ENCODE measurements at regions not wholly inside any gene's neighbourhood (a gene's known extent, or its start where the extent isn't known, plus 50 kb on each side); places are given as distances from the start of the nearest gene placed in this dataset.

DNA sequence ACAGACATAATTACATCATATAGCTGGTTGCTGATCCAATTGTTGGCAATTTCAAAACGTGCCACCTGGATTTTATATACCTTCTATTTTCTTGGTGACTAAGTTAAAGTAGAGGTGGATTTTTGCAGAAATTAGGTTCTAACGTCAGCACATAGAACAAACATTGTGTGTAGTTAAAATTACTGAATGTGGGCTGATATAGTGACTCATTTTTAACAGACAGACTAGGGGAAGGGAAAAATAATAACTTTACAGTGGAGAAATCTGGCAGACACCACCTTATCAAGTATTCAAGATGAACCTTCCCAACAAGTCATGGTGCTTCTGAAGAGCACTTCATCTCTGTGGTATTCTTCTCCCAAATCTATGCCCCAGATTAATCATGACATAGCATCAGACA lies 134.5 kb downstream of the UCHL1 start:
- TF ChIP-seq, protein P1, sequence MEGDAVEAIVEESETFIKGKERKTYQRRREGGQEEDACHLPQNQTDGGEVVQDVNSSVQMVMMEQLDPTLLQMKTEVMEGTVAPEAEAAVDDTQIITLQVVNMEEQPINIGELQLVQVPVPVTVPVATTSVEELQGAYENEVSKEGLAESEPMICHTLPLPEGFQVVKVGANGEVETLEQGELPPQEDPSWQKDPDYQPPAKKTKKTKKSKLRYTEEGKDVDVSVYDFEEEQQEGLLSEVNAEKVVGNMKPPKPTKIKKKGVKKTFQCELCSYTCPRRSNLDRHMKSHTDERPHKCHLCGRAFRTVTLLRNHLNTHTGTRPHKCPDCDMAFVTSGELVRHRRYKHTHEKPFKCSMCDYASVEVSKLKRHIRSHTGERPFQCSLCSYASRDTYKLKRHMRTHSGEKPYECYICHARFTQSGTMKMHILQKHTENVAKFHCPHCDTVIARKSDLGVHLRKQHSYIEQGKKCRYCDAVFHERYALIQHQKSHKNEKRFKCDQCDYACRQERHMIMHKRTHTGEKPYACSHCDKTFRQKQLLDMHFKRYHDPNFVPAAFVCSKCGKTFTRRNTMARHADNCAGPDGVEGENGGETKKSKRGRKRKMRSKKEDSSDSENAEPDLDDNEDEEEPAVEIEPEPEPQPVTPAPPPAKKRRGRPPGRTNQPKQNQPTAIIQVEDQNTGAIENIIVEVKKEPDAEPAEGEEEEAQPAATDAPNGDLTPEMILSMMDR (IDR thresholded peaks at IDR 0.05), result no peak
- TF ChIP-seq POLR2A (IDR thresholded peaks at IDR 0.05), result no peak
